ENCODE measurements at regions not wholly inside any gene's neighbourhood (a gene's known extent, or its start where the extent isn't known, plus 50 kb on each side); places are given as distances from the start of the nearest gene placed in this dataset.
"Not testable (repeated sequence)": the region's sequence is repeated elsewhere in the genome, so short reads cannot be mapped to it uniquely, and the experiment has no call there.

- DNase-seq = no peak
These were observed 211.2 kb upstream of the LRIG3 start for GRCh38 chr12:59131462-59131861.

GRCh38 chr12:59122784-59123183, 202.5 kb upstream of the LRIG3 start:
- no peak for DNase-seq

- DNase-seq = no peak
These were observed 201.1 kb upstream of the LRIG3 start for GRCh38 chr12:59121451-59121850.

- no peak for DNase-seq
These were observed 199.4 kb upstream of the LRIG3 start for GRCh38 chr12:59119676-59120075.

GRCh38 chr12:59118356-59118755, 198.1 kb upstream of the LRIG3 start:
- no peak for DNase-seq

- DNase-seq = no peak
These were observed 195.7 kb upstream of the LRIG3 start for GRCh38 chr12:59115995-59116394.

GRCh38 chr12:59115526-59115925, 195.2 kb upstream of the LRIG3 start:
- DNase-seq = no peak

- peak; percentile 66 for DNase-seq
These were observed 193.7 kb upstream of the LRIG3 start for GRCh38 chr12:59113831-59114615.

- no peak for DNase-seq
These were observed 191.5 kb upstream of the LRIG3 start for GRCh38 chr12:59111851-59112250.

GRCh38 chr12:59108516-59108915, 188.2 kb upstream of the LRIG3 start:
- not testable (repeated sequence) for DNase-seq

- no peak for DNase-seq
These were observed 180.3 kb upstream of the LRIG3 start for GRCh38 chr12:59100585-59100984.

GRCh38 chr12:59097876-59098275, 177.6 kb upstream of the LRIG3 start:
- DNase-seq = no peak

- no peak for DNase-seq
These were observed 175.9 kb upstream of the LRIG3 start for GRCh38 chr12:59096246-59096645.

GRCh38 chr12:59093073-59093772, 172.9 kb upstream of the LRIG3 start:
- no peak for DNase-seq

GRCh38 chr12:59088673-59089072, 168.4 kb upstream of the LRIG3 start:
- no peak for DNase-seq

- no peak for DNase-seq
These were observed 167.4 kb upstream of the LRIG3 start for GRCh38 chr12:59087691-59088090.

- DNase-seq = no peak
These were observed 166.9 kb upstream of the LRIG3 start for GRCh38 chr12:59087077-59087673.

GRCh38 chr12:59086126-59086525, 165.8 kb upstream of the LRIG3 start:
- DNase-seq = peak; percentile 94

GRCh38 chr12:59085690-59086089, 165.4 kb upstream of the LRIG3 start:
- peak; percentile 68 for DNase-seq

- DNase-seq = peak; percentile 36
These were observed 164.4 kb upstream of the LRIG3 start for GRCh38 chr12:59084511-59085375.

GRCh38 chr12:59082952-59083351, 162.6 kb upstream of the LRIG3 start:
- no peak for DNase-seq

- DNase-seq = no peak
These were observed 159.8 kb upstream of the LRIG3 start for GRCh38 chr12:59080101-59080500.

GRCh38 chr12:59079472-59079871, 159.2 kb upstream of the LRIG3 start:
- no peak for DNase-seq
